HG02610 (cell line): ENCODE measurements at regions not wholly inside any gene's neighbourhood (a gene's known extent, or its start where the extent isn't known, plus 50 kb on each side); places are given as distances from the start of the nearest gene placed in this dataset.
"Not testable (repeated sequence)": the region's sequence is repeated elsewhere in the genome, so short reads cannot be mapped to it uniquely, and the experiment has no call there.

Experiments used
- ATAC-seq: cut with Tn5 transposase; IDR thresholded peaks from one replicate; pipeline ENCODE4 v1.9.1; 2021; ENCODE audit warnings: mild to moderate bottlenecking, moderate library complexity; ENCODE audit not compliant: unreplicated experiment

DNA sequence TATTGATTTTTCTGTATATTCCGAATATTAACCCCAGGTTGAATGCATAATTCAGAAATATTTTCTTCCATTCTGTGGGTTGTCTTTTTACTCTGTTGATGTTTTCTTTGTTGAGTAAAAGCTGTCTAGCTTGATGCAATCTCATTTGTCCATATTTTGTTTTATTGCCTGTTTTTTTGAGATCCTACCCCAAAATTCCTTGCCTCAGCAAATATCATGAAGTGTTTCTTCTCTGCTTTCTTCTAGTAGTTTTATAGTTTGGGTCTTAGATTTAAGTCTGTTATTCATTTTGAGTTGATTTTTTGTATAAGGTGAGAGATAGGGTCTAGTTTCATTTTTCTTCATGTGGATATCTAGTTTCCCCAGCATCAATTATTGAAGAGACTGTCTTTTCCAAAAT lies 467.9 kb upstream of the GCFC2 start:
- no peak for ATAC-seq

DNA sequence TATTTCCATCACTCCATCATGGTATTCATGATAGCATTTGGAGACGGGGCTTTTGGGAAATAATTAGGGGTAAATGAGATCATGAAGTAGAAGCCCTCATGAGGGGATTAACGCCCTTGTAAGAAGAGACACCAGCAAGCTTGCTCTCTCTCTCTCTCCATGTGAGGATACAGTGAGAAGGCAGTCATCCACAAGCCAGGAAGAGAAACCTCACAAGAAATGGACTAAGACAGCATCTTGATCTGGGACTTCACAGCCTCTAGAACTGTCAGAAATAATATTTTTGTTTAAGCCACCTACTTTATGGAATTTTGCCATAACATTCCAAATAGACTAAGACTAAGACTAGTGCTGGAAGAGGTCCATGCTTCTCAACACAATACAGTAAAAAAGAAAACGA lies 464.6 kb upstream of the GCFC2 start:
- ATAC-seq: no peak

DNA sequence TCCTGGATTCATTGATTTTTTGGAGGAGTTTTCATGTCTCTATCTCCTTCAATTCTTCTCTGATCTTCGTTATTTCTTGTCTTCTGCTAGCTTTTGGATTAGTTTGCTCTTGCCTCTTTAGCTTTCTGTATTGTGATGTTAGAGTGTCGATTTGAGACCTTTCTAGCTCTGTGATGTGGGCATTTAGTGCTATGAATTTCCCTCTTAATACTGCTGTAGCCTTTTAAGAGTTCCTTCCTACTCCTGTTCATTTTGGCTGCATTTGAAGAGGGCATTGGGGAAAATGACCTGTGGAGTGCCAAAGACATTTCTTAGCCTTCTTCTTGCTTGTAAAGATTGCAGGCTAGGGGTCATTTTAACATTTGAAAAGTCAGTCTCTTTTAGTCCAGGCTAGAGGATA lies 463.8 kb upstream of the GCFC2 start:
- ATAC-seq: no peak

DNA sequence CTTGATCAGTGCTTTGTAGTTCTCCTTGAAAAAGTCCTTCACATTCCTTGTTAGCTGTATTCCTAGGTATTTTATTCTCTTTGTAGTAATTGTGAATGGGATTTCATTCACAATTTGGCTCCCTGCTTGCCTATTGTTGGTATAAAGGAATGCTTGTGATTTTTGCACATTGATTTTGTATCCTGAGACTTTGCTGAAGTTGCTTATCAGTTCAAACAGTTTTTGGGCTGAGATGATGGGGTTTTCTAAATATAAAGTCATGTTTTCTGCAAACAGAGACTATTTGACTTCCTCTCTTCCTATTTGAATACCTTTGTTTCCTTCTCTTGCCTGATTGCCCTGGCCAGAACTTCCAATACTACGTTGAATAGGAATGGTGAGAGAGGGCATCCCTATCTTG lies 462.5 kb upstream of the GCFC2 start:
- ATAC-seq: not testable (repeated sequence)

DNA sequence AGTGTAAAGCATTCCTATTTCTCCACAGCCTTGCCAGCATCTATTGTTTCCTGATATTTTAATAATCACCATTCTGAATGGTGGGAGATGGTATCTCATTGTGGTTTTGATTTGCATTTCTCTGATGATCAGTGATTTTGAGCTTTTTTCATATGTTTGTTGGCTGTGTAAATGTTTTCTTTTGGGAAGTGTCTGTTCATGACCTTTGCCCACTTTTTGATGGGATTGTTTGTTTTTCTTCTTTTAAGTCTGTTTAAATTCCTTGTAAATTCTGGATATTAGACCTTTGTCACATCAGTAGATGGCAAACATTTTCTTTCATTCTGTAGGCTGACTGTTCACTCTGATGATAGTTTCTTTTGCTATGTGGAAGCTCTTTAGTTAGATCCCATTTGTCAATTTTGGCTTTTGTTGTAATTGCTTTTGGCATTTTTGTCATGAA lies 461.5 kb upstream of the GCFC2 start:
- ATAC-seq: not testable (repeated sequence)

DNA sequence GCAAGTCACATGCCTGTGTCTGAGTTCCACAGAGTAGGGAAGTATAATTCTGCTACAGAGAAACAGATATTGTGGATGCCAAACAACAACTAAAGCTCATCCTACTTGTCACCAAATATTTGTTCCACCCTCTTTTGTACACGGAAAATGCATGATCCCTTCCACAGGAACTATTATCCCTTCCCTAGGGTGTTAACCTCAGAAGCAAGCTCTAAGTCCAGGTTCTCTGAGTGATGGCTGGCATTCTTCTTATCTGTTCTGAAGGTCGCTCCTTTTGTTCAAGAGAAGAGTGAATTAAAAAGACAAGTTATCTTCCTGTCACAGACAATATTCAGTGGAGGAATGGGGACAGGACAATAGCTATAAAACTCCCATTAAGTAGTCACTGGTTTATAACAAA lies 460.1 kb upstream of the GCFC2 start:
- ATAC-seq: no peak

DNA sequence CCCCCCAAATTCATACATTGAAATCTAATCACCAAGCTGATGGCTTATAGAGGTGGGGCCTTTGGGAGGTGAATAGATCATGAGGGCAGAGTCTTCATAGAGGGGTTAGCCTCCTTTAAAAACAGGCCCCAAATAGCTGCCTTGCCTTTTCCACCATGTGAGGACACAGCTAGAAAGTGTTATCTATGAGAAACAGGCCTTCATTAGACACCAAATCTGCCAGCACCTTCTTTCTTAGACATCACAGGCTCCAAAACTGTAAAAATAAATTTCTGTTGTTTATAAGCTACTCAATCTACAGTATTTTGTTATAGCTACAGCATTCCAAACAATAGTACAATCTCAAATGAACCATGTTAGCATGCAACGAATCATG lies 459.3 kb upstream of the GCFC2 start:
- ATAC-seq: no peak

DNA sequence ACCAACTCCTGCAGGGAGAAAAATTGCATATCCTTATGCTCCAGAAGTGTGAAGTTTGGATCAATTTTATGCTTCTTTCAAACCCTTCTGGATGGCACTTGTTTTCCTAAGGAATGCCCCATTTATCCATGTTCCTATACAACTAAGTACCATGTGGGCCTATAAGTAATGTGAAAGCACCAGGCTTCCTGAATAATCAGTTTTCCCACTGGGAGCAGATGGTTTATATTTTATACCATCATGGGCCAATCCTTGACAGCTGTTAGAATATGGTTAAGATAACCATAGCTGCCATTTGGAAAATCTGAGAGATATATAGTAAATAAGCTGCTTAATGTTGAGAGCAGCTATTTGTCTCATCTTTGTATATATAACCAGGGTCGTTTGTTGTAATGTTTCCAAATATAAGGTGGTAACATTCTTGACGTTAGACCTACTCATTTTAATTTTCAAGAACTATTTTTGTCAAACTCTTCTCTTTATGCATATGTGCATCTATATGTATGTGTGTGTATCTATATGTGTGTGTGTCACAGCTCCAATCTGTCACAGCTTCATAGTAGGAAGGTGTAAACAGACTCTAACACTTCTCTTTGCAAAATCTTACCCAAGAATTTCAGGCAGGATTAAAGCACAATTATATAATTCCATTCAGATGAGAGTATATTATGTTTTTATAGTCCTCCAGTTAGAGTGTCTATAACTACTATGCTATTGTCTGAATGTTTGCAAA lies 458.7 kb upstream of the GCFC2 start:
- ATAC-seq: no peak

DNA sequence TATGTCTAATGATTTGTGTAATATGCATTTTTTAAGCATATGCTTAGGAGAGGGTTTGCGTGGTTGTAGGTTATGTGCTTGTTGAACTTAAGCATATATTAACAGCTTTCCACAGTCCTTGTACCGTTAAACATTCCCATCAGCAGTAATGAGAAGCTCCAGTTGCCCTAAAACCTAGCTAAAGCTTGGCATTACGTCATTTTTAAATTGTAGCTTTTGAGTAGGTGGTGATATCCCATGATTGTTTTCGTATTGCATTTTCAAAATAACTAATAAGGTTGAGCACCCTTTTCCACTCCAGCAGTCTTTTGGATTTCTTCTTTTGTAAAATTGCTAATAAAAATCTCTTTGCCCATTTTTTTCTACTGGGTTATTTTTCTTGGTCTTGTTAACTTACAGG lies 453.1 kb upstream of the GCFC2 start:
- no peak for ATAC-seq

DNA sequence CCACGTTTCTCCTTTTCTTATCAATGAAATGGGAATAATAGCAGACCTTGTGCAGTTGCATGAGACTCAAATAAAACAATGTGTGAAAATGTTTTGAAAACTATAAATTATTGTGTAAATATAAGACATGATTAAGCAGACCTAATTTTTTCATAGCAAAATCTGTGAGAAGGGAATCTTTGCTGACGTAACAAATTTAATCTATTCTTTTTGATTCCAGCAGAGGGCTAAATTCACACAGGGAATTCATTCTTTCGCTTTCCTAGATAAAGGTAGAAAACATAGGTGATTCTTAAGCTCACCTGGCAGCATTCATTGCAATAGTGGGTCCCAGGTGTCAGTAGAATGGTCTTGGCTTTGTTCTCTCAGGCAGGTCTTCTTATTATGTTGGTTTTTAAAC lies 450.0 kb upstream of the GCFC2 start:
- ATAC-seq: no peak

DNA sequence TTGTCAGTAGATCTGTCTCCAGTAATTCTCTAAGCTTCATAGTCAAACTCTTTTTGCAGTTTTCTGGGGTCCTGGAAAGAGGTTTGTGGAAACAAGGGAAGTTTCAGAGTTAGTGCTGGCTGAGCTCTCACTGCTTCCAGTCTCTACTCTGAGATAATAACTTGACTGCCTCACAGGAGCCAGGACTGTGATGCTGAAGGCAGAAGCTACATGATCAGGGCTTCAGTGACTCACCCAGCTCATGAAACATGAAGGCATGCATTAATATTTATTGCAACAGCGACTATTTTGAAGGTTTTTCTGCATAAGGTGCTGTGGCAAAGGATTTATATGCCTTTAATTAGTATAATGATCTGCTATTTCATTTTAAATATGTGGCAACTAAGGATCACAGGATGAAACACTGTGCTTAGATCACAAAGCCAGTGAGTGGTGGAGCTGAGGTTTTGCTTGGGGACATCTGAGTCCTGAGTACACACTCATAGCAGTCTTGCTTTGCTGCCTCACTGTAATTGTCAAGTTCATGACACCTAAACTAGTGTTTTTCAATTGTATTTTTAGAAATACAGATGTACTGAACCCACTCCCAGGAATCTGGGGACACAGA lies 448.4 kb upstream of the GCFC2 start:
- ATAC-seq: no peak

DNA sequence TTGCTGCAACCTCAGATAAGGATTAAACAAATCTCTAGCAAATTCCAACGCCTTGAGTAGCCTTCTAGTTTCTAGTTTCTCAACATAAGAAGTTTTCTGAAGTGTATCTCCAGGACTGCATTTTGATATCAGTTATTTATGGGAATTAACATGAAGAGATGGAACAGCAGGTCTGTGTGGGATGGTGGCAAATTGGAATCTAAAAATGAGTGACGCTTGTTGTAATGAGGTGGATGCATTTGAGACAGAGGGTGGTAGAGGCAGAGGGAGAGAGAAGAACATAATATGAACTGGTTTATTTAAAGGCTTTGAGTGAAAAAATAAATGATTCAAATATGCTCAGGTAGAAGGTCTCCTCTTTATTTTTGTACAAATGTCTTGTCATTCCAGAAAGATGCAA lies 446.8 kb upstream of the GCFC2 start:
- ATAC-seq: no peak

DNA sequence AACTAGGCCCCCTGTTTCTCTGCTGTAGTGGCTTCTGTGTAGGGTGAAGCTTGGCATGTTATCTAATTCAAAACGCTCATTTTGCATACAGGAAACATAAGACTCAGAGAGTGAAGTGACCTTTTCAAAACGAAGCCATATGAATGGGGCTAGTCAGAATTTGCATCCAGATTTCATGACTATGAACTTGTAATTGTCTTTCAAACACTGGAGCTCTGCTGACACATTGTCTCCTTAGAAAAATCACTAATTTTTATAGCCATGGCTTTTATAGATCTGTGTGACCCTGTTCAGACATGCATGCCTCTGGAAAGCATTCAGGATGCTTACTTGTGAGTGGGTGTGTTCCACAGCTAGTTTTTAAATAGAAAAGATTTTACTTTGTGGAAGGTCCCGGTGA lies 444.3 kb upstream of the GCFC2 start:
- no peak for ATAC-seq

DNA sequence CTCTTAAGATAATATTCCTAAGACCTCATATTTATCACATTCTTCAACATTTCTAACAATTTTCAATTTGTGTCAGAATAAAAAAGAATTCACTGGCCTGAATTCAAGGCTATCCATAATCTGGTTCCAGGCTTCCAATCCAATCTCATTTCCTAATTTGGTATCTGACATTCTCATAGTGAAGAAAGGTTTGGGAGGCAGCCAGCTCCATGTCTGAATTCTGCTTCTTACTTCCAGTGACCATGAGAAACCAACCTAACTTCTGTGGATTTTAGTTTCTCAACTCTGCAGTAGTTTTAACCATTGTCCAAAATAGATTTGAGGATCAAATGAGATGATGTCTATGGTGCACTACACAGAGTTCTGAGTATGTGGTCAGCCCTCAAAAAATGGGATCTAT lies 439.1 kb upstream of the GCFC2 start:
- no peak for ATAC-seq

DNA sequence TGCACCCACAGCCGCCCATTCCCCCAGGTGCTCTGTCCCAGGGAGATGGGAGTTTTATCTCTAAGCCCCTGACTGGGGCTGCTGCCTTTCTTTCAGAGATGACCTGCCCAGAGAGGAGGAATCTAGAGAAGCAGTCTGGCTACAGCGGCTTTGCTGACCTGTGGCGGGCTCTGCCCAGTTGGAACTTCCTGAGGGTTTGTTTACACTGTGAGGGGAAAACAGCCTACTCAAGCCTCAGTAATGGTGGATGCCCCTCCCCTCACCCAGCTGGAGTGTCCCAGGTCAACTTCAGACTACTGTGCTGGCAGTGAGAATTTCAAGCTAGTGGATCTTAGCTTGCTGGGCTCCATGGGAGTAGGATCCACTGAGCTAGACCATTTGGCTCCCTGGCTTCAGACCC lies 428.6 kb upstream of the GCFC2 start:
- ATAC-seq: not testable (repeated sequence)

DNA sequence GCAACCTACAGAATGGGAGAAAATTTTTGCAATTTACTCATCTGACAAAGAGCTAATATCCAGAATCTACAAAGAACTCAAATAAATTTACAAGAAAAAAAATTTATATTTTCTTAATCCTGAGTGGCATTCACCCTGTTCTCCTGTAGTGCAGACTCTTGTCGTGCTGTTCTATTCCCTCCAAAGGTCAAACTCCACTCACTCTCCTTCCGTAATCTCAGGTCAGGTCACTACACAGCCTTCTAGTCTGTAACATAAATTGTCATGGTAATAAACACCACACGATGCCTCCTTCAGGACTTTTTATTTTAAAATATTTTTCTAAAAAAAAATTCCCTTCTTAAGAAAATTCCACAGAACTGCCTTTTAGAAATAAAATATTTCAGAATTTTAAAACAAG lies 417.9 kb upstream of the GCFC2 start:
- no peak for ATAC-seq

DNA sequence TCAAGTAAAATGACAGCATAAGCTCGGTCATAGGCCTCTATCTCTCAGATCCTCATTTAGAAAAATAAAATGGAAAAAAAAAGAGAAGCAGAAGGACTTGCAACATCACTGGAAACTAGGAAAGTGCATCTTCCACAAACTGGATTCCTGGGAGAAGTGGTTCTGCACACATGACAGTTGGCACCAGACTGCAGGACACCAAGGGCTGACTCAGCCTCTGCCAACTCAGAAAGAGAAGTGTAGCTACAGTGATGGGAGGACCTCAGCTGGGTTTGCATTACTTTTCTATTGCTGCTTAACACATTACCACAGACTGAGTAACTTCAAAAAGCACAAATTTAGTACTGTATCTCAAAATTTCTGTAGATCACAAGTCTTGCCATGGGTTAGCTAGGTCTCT lies 409.5 kb upstream of the GCFC2 start:
- ATAC-seq: no peak

DNA sequence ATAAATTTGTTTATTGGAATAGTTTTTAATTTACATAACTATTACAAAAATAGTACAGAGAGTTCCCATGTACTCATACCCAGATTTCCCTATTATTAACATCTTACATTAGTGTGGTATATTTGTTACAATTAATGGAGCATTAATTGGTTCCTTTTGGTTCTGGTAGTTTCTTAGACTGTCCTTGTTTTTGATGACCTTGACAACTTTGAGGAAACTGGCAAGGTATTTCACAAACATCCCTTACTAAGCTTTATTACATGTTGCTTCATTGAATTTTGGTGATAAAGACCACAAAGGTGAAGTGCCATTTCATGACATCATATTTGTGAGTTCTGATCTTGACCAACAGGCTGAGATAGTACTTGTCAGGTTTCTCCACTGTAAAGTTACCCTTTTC lies 379.0 kb upstream of the GCFC2 start:
- ATAC-seq: no peak

DNA sequence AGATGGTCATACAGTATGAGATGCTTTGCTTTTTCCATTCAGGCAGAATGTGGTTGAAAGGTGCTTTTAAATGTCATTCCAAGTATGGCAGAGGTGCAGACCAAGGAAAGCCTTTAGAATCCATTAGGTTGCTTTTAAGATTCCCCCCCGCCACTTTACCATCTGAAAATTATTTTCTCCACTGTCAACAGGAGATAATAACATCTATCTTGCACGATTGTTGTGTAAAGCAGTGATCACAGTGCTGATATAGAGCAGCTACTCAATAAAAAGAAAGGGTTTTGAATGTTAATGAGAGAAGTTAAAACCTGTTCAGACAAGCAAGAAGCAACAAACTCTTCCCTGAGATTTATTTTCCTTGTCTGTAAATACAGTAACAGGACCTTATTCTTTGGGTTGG lies 372.5 kb upstream of the GCFC2 start:
- ATAC-seq: no peak

DNA sequence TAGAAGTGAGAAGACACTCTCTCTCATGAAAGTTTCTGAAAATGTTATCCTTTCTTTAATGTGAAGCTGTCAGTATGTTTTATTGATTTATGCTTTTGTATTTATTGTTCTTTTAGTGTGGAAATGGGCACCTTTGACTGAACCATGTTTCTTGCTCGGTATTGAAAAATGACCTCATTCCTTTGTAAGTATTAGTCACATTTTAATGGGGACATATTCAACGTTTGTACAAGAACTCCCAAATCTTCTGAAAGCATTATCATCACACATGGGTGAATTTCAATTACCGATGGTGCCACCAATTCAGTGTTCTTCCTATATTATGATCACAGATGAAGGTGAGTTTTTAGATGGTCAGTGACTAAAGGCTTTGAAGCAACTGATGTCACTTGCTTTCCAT lies 371.8 kb upstream of the GCFC2 start:
- ATAC-seq: no peak

DNA sequence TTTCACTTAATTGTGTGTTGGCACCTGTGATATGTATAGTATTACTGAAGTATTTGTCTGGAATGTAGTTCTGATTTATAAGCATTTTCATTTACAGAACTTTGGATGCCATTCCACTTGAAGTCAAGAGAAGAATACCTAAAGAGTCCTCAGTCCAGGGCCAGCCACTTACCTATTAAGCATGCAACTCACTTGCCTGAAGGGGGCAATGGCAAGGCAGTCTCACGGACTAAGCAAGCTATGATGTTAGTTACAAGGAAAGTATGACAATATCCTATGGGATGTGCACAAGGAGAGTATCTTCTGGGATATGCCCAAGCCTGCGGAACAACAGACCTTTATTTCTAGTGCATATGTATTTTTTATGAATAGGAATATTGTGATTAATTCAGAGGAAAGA lies 369.4 kb upstream of the GCFC2 start:
- ATAC-seq: no peak

DNA sequence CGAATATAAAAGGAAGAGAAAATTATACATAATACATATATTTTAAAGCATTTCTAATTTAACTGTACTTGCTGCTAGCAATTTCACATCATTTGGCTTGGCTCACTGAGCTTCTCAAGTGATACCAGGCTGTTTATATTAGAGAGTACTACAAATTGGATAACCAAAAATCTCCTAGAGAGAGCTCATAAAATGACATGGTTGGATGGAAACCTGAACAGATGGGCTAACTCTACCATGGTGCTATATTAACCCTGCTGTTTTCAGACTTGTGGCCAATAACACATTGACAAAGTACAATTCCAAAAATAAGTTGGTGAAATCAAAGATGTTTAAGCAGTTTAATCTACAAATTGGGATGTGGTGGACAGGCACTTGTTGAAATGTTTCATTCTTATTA lies 364.4 kb upstream of the GCFC2 start:
- no peak for ATAC-seq

DNA sequence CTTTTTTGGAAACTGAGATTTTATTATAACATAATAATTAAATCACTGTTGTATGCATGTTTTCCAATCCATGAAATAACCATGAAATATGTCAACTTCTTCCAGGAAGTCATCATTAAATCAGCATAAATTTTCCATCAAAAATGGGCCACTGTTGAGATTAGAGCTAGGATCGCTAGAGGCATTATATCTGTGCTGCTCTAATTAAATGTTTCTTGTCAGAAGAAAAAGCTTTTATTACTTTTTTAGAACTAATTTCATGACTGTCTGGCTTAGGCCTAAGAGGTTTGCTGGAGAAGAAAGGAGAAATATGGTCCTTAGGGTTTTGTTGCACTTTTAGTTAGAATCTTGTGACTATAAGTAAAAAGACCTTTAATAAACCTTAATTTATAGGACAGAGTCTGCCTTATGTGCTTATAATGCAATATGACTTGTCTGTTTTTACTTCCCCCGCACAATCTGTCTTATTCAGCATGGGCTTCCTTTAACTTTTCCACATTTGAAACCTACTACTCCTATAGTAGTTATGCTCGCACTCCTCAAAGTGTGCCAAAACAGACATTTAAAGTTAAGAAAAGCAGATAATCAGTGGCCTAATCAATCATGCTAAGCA lies 363.4 kb upstream of the GCFC2 start:
- no peak for ATAC-seq
